Smooth muscle cell (in vitro differentiated cells): ENCODE measurements at regions not wholly inside any gene's neighbourhood (a gene's known extent, or its start where the extent isn't known, plus 50 kb on each side); places are given as distances from the start of the nearest gene placed in this dataset.
"Not testable (repeated sequence)": the region's sequence is repeated elsewhere in the genome, so short reads cannot be mapped to it uniquely, and the experiment has no call there.

Experiments used
- DNase-seq: peaks from one replicate; lab custom pipeline; 2025; ENCODE audit not compliant: unreplicated experiment; lab: John Stamatoyannopoulos, UW
- H2AFZ ChIP-seq: fragments of 200-600 bp; sonication (generic); 2 replicates; pipeline ENCODE4 v1.6.0; 2016; ENCODE audit warnings: antibody characterized with exemption, low read depth, mild to moderate bottlenecking
- H3F3A ChIP-seq: fragments of 200-600 bp; sonication (generic); 2 replicates; pipeline ENCODE4 v1.6.0; 2017; ENCODE audit warnings: antibody characterized with exemption, low read depth
- H3K27ac ChIP-seq: fragments of 200-600 bp; sonication (generic); 2 replicates; pipeline ENCODE4 v1.5.1; 2016; ENCODE audit warnings: low read depth, mild to moderate bottlenecking
- H3K27me3 ChIP-seq: fragments of 200-600 bp; sonication (generic); 2 replicates; pipeline ENCODE4 v1.6.1; 2016; ENCODE audit warnings: low read depth, mild to moderate bottlenecking
- H3K36me3 ChIP-seq: fragments of 200-600 bp; sonication (generic); 2 replicates; pipeline ENCODE4 v1.5.1; 2016; ENCODE audit warnings: low read depth
- H3K4me1 ChIP-seq: fragments of 200-600 bp; sonication (generic); 2 replicates; pipeline ENCODE4 v1.5.1; 2016; ENCODE audit warnings: low read depth
- H3K4me2 ChIP-seq: fragments of 200-600 bp; sonication (generic); 2 replicates; pipeline ENCODE4 v1.6.0; 2016; ENCODE audit warnings: mild to moderate bottlenecking
- H3K4me3 ChIP-seq: fragments of 200-600 bp; sonication (generic); 2 replicates; pipeline ENCODE4 v1.5.1; 2016; ENCODE audit warnings: mild to moderate bottlenecking
- H3K79me2 ChIP-seq: fragments of 200-600 bp; sonication (generic); 2 replicates; pipeline ENCODE4 v1.6.0; 2016; ENCODE audit warnings: low read depth, mild to moderate bottlenecking
- H3K9ac ChIP-seq: fragments of 200-600 bp; sonication (generic); 2 replicates; pipeline ENCODE4 v1.6.0; 2016; ENCODE audit warnings: low read depth
- H3K9me3 ChIP-seq: fragments of 200-600 bp; sonication (generic); replicated peaks from 2 replicates; pipeline ENCODE4 v1.5.1; 2016; ENCODE audit warnings: low read depth
- H4K20me1 ChIP-seq: fragments of 200-600 bp; sonication (generic); 2 replicates; pipeline ENCODE4 v1.6.0; 2016; ENCODE audit warnings: low read depth
- WGBS: methylation state at CpG from one replicate; pipeline ENCODE4 v1.1.7; 2016; ENCODE audit warnings: low lambda C conversion rate; 5-methylcytosine and 5-hydroxymethylcytosine counted together
- TF ChIP-seq, protein P1 (sequence below): fragments of 200-600 bp; sonication (generic); IDR thresholded peaks from 2 replicates; pipeline ENCODE4 v1.5.1; 2017; ENCODE audit warnings: borderline replicate concordance, mild to moderate bottlenecking, antibody characterized with exemption; ENCODE audit not compliant: insufficient read depth, poor library complexity, severe bottlenecking

DNA sequence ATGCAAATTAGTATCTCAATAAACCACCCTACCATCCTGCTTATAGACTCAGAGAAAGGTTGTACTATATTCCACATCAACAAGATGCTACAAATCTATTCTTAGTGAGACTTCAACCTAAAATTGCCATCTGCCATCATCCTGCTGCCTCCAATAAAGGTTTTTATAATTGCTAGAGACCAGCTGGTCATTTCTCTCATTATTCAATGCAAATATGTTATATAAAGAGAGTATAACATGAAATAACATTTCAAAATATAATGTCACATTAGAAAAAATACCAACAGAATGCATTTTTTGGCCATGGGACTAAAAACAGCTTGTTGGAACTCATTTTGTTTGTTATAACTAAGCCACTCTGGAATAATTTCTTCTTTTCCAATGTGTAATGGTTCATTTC lies 247.3 kb downstream of the LRIG3 start:
- Histone ChIP-seq H3K27ac (no peak overlapping the region), H3K79me2 (no peaks in the 10 kb centered on the region), H4K20me1 (no peaks in the 10 kb centered on the region), H3F3A (no peaks in the 10 kb centered on the region), H3K9ac (no peak overlapping the region), H2AFZ (no peak overlapping the region), H3K27me3 (no peaks in the 10 kb centered on the region), H3K4me2 (no peak overlapping the region), H3K4me3 (no peak overlapping the region), H3K9me3 (peaks cover 1% of the 10 kb centered on the region), H3K4me1 (peaks cover 5% of the 10 kb centered on the region), H3K36me3 (no peaks in the 10 kb centered on the region)
- TF ChIP-seq, protein P1, sequence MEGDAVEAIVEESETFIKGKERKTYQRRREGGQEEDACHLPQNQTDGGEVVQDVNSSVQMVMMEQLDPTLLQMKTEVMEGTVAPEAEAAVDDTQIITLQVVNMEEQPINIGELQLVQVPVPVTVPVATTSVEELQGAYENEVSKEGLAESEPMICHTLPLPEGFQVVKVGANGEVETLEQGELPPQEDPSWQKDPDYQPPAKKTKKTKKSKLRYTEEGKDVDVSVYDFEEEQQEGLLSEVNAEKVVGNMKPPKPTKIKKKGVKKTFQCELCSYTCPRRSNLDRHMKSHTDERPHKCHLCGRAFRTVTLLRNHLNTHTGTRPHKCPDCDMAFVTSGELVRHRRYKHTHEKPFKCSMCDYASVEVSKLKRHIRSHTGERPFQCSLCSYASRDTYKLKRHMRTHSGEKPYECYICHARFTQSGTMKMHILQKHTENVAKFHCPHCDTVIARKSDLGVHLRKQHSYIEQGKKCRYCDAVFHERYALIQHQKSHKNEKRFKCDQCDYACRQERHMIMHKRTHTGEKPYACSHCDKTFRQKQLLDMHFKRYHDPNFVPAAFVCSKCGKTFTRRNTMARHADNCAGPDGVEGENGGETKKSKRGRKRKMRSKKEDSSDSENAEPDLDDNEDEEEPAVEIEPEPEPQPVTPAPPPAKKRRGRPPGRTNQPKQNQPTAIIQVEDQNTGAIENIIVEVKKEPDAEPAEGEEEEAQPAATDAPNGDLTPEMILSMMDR: no peak
- DNase-seq: no peak

- not testable (repeated sequence) for H3K79me2 ChIP-seq, DNase-seq, H3K9ac ChIP-seq, H3K27ac ChIP-seq, H3K4me3 ChIP-seq, H3K4me1 ChIP-seq, H3K36me3 ChIP-seq, H4K20me1 ChIP-seq, H3F3A ChIP-seq, H2AFZ ChIP-seq, H3K4me2 ChIP-seq, H3K27me3 ChIP-seq
- peaks cover 14% of the 10 kb centered on the region for H3K9me3 ChIP-seq
- 89% methylated on average over 3 of the region's 3 CpGs for WGBS
Observed at GRCh38 chr12:58677833-58678232, 242.5 kb downstream of the LRIG3 start.

- H3K9me3 ChIP-seq: peaks cover 14% of the 10 kb centered on the region
- TF ChIP-seq, protein P1: no peak
- no peak overlapping the region for H3K4me3 ChIP-seq
- no peaks in the 10 kb centered on the region for H3K27me3 ChIP-seq
- no peak overlapping the region for H3K9ac ChIP-seq
- no peaks in the 10 kb centered on the region for H3K36me3 ChIP-seq
- H3K4me1 ChIP-seq: no peaks in the 10 kb centered on the region
- 87% methylated on average over 2 of the region's 2 CpGs for WGBS
- no peak overlapping the region for H3K27ac ChIP-seq
- no peak overlapping the region for H3K4me2 ChIP-seq
- no peak for DNase-seq
- H4K20me1 ChIP-seq: no peaks in the 10 kb centered on the region
- no peaks in the 10 kb centered on the region for H3F3A ChIP-seq
- H3K79me2 ChIP-seq: no peaks in the 10 kb centered on the region
- H2AFZ ChIP-seq: no peak overlapping the region
Observed at GRCh38 chr12:58678753-58679152, 241.6 kb downstream of the LRIG3 start.

DNA sequence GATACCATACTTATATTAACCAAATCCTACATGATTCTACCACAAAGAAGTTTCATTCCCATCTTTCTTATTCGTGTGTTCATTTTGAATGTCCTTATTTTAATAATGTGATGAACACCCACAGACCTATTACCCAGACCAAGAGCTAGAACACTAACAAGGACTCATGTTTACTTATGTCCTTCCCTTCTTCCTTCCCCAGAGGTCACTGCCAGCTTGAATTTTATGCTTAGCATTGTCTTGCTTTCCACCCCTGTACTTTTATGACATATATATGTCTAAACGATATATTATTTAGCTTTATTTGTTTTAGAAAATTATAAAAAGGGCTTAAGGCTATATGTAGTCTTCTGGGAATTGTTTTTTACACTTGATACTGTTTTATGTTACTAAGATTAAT lies 238.6 kb downstream of the LRIG3 start:
- Histone ChIP-seq H3K79me2 (no peaks in the 10 kb centered on the region), H2AFZ (no peak overlapping the region), H3K9me3 (peaks cover 14% of the 10 kb centered on the region), H3F3A (no peaks in the 10 kb centered on the region), H3K4me3 (no peak overlapping the region), H3K4me1 (no peaks in the 10 kb centered on the region), H3K9ac (no peak overlapping the region), H3K27ac (no peak overlapping the region), H3K4me2 (no peak overlapping the region), H4K20me1 (no peaks in the 10 kb centered on the region), H3K36me3 (no peaks in the 10 kb centered on the region), H3K27me3 (no peaks in the 10 kb centered on the region)
- DNase-seq: no peak
- TF ChIP-seq, protein P1: no peak
- WGBS: 89% methylated on average over 2 of the region's 2 CpGs
